Amniotic epithelial cell (primary cell): ENCODE measurements at regions not wholly inside any gene's neighbourhood (a gene's known extent, or its start where the extent isn't known, plus 50 kb on each side); places are given as distances from the start of the nearest gene placed in this dataset.

Experiments used
- DNase-seq: peaks from one replicate; pipeline ENCODE4 v3.0.0-alpha.2; 2010; ENCODE audit warnings: low read depth

DNA sequence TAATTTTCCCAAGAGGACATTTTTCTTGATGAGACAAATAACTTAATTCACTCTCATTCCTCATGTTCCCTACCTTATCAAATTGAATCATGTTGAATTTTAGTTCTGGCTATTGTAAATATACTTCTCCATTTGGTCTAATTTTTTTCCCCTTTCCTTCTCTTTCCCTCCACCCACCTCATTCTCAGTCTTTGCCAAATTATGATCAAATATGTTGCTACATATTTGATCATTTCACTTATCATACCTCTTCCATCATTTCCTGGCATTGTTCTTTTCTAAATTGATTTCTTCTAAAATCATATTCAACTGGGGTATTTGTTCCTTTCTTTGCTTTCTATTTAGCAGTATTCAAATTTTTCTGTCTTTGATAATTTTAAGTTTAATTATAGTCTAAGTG is 52.3 kb downstream of the HDGFL1 start:
- no peak for DNase-seq

- DNase-seq, result peak; percentile 6
These were observed 53.0 kb downstream of the HDGFL1 start for GRCh38 chr6:22622351-22622750.

DNA sequence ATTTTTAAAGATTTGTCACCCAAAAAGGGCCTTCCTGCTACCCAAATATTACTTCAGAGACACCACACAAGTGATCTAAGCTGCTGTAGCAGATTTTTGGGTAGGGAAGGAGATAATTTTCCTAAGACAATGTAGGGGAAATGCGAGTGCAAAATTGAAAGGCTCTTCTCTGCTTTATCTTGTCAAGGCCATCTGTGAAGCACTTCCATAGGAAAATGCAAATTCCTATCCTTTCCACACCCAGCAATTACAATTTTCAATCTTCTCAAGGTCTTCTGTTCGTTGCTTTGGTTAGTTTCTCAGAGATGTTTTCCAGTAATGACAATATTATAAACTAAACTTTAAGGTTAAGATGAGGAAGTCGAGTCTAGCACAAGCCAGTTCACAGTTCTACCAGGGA is 53.4 kb downstream of the HDGFL1 start:
- DNase-seq, result no peak

- DNase-seq, result no peak
These were observed 58.3 kb downstream of the HDGFL1 start for GRCh38 chr6:22627644-22628043.

DNA sequence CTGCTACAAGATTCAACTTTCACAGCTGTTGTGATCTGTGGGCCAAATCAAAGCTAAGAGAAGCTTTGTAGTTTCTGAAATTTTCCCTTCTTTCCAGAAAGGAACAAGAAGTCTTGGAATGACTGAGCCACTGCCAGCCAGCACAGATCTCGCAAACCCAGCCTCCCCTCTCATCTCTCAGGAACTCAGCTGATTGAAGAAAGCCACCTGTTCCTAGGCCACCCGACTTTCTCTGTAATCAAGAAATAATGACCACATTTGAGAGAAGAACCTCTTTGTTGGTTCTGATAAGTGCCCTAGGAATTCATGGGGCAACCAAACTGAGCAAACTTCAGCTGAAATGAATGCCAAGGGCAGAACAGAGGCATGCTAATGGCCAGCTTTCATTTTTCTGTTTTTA is 61.7 kb downstream of the HDGFL1 start:
- DNase-seq, result peak; percentile 9

GRCh38 chr6:22632581-22633145 is 63.3 kb downstream of the HDGFL1 start:
- peak; percentile 9 for DNase-seq

DNA sequence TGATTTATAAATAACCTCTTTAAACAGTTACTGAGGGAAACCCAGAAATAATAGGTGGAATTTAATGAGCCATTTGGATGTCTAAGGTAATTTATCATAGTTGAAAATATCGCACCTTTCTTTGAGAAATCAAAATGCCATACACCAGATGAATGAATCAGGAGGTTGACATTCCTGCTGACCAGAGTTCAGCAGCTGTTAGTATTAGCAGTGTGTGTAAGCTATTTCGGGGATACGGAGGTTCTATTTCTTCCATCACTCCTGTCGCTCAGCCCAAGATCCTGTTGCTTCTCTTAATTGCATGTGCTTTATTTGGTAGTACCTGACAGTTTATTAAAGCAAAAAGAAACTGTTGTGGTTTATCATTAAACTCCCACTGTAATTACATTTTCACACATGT is 67.1 kb downstream of the HDGFL1 start:
- DNase-seq, result no peak

DNA sequence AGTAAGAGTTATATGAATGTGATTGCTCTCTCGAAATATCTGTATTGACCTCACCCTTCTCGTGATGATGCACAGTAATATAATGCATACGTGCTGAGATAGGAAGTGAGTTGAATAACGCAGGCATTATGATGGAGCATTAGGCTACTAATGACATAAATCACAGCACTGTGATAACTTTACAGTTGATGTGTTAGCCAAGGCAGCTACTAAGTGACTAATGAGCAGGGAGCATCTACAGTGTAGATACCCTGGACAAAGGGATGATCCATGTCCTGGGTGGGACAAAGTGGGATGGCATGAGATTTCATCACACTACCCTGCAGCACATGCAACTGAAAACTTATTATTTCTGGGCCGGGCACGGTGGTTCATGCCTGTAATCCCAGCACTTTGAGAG is 68.4 kb downstream of the HDGFL1 start:
- DNase-seq, result no peak

- DNase-seq, result no peak
These were observed 69.0 kb downstream of the HDGFL1 start for GRCh38 chr6:22638320-22638719.

DNA sequence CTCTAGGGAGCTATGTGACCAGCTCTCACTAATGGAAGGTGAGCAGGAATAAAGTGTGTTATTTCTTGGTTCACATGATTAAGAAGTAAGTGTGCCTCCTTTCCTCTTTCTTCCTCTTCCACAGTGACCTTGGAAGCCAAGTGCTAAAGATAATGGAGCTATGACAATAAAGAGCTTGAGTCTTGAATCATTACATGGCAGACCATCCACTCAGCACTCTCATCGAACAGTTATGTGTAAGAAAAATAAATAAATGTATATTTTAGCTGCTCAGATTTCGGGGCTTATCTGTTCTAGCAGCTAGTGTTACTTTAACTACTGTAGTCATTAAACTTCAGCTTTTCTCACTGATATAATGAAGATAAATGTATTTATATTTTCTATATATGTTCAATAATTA is 72.9 kb downstream of the HDGFL1 start:
- DNase-seq, result no peak

GRCh38 chr6:22643780-22644179 is 74.4 kb downstream of the HDGFL1 start:
- DNase-seq, result no peak

DNA sequence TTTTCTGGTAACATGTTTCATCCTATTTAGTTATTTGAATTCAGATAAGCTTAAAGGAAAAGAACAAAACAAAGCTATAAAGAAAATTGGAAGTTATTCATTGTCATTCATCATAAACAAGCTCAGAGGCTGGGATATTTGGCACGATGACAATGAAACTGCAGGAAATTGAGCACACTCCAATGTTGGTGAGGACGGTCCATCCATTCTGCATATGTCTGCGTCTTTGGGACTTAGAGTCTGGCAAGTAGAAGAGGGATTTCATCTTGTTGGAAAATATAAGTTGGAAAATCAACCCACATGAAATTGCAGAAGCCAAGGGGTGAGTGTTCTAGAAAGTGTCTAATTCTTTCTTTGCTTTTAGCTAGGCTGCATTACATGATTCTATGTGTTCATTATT is 78.4 kb downstream of the HDGFL1 start:
- no peak for DNase-seq

GRCh38 chr6:22651731-22652130 is 82.4 kb downstream of the HDGFL1 start:
- DNase-seq, result no peak

GRCh38 chr6:22653980-22654610 is 84.7 kb downstream of the HDGFL1 start:
- no peak for DNase-seq

GRCh38 chr6:22656706-22657351 is 87.5 kb downstream of the HDGFL1 start:
- DNase-seq, result no peak

DNA sequence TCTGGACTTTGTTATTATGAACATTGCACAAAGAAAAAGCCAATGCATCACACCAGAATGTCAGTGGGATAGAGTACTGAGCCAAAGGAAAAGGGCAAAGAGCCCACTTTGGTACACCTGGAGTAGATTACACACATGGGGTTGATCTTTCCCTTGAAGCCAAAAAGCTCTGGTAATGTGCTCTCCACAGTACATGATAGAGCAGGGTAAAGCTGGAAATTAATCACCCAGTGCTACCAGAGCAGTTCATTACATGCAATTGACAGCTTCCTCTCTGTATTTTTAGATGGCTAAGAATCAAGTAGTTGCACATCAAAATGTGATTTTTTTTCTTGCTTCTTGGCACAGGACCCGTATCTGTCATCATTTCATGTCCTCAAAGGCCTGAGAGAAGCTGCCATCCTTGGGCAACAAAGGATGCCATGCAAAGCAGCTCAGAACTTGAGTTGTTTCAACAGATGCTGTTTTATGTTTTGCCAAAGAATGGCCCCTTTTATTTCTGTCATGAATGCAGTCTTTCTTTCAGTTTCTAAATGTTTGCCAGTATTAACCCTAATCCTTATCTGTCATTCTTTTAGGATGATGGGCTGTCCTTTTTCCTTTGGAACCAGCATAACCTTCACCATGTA is 88.1 kb downstream of the HDGFL1 start:
- no peak for DNase-seq

DNA sequence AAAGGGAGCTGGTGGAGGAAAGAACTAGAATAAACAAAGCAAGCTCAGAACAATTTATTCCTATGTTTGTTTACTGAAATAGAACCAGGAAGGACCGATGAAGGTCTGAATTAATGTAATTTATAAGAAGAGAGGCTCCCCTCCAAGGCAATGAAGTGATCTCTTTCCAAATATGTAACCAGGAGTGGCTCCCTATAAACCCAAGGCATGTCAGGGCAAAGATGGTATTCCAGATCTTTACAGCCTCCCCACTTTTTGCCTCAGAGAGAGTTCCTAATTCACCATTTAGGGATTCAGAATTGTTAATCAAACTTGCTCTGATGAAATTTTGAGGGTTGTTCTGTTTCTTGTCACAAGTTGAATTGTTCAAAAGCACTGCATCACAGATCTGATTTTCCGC is 88.8 kb downstream of the HDGFL1 start:
- no peak for DNase-seq

GRCh38 chr6:22658934-22659333 is 89.6 kb downstream of the HDGFL1 start:
- DNase-seq, result no peak

GRCh38 chr6:22664968-22665367 is 95.6 kb downstream of the HDGFL1 start:
- DNase-seq, result no peak

DNA sequence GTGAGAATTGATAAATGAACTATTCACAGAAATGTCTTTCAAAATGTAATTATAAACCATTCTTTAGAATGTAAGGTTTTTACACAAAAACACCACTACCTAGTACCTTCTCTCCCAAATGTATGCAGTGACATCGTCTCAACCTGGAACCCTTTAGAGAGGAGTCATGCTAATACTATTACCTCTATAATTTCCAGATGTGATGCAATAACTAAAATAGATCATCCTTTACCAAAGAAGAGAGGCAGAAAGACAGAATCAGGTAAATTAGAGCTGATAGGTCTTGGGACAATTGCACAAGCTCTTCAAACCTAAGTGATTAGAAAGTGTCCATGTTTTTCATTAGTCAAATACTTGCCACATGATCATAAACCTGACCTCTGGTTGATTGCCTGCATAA is 96.7 kb downstream of the HDGFL1 start:
- DNase-seq, result no peak

- DNase-seq, result no peak
These were observed 97.2 kb downstream of the HDGFL1 start for GRCh38 chr6:22666586-22666985.

DNA sequence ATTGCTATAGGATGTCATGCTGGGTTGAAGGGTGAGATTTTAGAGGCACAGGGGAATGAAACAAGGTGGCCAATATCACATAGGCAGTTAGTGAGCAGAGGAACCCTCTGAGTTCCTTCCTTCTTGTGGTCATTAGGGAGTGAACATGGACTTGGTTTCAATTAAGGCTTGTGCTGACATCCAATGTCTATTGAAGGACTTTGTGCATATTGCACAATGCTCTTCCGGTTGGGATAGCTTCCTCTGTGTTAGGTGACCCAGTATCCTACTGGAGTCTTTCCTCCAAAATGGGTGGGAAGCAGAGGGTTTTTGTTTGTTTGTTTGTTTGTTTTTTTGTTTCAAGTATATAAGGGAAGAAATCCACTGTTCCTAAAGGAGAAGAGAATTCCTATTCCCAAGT is 98.5 kb downstream of the HDGFL1 start:
- DNase-seq, result no peak

- no peak for DNase-seq
These were observed 98.9 kb downstream of the HDGFL1 start for GRCh38 chr6:22668307-22668706.
